WERI-Rb-1 (cell line): ENCODE measurements at regions not wholly inside any gene's neighbourhood (a gene's known extent, or its start where the extent isn't known, plus 50 kb on each side); places are given as distances from the start of the nearest gene placed in this dataset.

Experiments
- DNase-seq: peaks from one replicate; pipeline ENCODE4 v3.0.0-alpha.2; 2020
- H3K27ac ChIP-seq: fragments of 250-450 bp; sonication (Bioruptor Pico); 2 replicates; pipeline ENCODE4 v1.5.1; 2020; ENCODE audit warnings: mild to moderate bottlenecking, moderate library complexity
- H3K27me3 ChIP-seq: fragments of 250-450 bp; sonication (Bioruptor Pico); 2 replicates; pipeline ENCODE4 v1.5.1; 2021; ENCODE audit warnings: mild to moderate bottlenecking, low read depth, moderate library complexity; ENCODE audit not compliant: insufficient read depth, severe bottlenecking
- H3K36me3 ChIP-seq: fragments of 250-450 bp; sonication (Bioruptor Pico); 2 replicates; pipeline ENCODE4 v1.5.1; 2020; ENCODE audit warnings: mild to moderate bottlenecking, moderate library complexity
- H3K4me3 ChIP-seq: 2 replicates; pipeline ENCODE4 v1.5.1; 2011; ENCODE audit warnings: low read depth, mild to moderate bottlenecking, control low read depth, low read length
- H3K9me3 ChIP-seq: fragments of 250-450 bp; sonication (Bioruptor Pico); 2 replicates; pipeline ENCODE4 v1.5.1; 2021; ENCODE audit warnings: mild to moderate bottlenecking, moderate library complexity; ENCODE audit not compliant: severe bottlenecking
- TF ChIP-seq, protein P1 (sequence below): IDR thresholded peaks from 2 replicates; pipeline ENCODE4 v1.5.1; 2011; ENCODE audit warnings: low read depth, mild to moderate bottlenecking, control low read depth, inconsistent platforms, low read length

DNA sequence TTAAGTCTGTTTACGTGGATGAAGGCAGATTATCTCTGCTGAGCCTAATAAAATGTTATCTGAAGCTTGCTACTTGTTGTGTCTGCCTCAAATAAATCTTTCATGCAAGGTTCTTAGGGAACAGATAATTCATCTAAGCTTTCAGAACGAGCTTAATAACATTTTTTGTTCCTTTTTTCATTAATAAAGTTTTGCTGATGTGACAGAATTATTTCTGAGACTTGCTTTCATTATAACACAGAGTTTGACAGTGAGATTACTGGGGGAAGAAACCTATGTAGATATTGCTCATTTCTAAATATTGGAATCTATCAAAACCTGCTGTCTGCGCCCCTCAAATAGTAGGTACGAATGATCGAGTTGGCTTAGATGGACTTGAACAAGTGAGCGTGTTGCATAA is 948.7 kb upstream of the SEL1L start:
- no peak overlapping the region for H3K4me3 ChIP-seq
- H3K27me3 ChIP-seq, result no peaks in the 10 kb centered on the region
- H3K27ac ChIP-seq, result no peak overlapping the region
- no peaks in the 10 kb centered on the region for H3K9me3 ChIP-seq
- no peak for DNase-seq
- H3K36me3 ChIP-seq, result no peaks in the 10 kb centered on the region
- TF ChIP-seq, protein P1, sequence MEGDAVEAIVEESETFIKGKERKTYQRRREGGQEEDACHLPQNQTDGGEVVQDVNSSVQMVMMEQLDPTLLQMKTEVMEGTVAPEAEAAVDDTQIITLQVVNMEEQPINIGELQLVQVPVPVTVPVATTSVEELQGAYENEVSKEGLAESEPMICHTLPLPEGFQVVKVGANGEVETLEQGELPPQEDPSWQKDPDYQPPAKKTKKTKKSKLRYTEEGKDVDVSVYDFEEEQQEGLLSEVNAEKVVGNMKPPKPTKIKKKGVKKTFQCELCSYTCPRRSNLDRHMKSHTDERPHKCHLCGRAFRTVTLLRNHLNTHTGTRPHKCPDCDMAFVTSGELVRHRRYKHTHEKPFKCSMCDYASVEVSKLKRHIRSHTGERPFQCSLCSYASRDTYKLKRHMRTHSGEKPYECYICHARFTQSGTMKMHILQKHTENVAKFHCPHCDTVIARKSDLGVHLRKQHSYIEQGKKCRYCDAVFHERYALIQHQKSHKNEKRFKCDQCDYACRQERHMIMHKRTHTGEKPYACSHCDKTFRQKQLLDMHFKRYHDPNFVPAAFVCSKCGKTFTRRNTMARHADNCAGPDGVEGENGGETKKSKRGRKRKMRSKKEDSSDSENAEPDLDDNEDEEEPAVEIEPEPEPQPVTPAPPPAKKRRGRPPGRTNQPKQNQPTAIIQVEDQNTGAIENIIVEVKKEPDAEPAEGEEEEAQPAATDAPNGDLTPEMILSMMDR, result no peak

DNA sequence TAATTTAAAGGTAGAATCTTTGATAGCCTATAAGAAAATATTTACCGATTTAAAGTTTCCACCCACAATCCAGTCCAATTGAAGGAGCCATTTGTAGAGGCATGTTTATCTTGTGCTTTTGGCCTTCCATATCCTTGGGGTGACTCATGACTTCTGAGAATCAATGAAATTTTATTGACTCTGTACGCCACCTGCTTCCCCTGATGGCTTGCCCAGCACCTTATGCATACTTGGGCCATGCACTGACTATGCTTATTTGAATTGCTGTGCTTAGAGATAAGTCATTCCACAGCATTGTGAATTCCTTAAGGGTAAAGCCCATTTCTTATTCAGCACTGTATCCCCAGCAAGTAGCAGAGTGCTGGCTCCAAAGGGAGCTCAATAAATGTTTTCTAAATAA is 954.8 kb upstream of the SEL1L start:
- no peak overlapping the region for H3K4me3 ChIP-seq
- no peaks in the 10 kb centered on the region for H3K36me3 ChIP-seq
- TF ChIP-seq, protein P1, result no peak
- no peaks in the 10 kb centered on the region for H3K9me3 ChIP-seq
- no peak for DNase-seq
- no peak overlapping the region for H3K27ac ChIP-seq
- H3K27me3 ChIP-seq, result no peaks in the 10 kb centered on the region

DNA sequence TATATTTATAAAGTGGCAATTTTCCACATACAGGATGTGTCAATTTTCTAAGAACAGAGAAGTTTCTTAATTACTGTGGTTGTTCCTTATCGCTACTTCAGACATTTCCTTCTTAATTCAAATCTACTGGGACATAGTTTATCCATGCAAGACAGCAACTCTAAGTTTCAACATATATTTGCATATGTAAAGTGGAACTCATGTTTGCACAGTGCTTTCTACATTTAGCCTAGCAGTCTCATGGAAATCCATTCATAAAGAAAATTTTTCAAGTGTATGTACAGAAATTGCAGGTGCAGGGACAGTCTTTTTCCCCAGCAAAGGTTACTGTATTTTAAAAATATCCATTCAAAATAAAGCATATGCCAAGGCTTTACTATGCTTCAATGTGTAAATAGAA is 956.7 kb upstream of the SEL1L start:
- no peaks in the 10 kb centered on the region for H3K9me3 ChIP-seq
- H3K27ac ChIP-seq, result no peak overlapping the region
- TF ChIP-seq, protein P1, result no peak
- no peak for DNase-seq
- H3K27me3 ChIP-seq, result no peaks in the 10 kb centered on the region
- no peaks in the 10 kb centered on the region for H3K36me3 ChIP-seq
- no peak overlapping the region for H3K4me3 ChIP-seq

DNA sequence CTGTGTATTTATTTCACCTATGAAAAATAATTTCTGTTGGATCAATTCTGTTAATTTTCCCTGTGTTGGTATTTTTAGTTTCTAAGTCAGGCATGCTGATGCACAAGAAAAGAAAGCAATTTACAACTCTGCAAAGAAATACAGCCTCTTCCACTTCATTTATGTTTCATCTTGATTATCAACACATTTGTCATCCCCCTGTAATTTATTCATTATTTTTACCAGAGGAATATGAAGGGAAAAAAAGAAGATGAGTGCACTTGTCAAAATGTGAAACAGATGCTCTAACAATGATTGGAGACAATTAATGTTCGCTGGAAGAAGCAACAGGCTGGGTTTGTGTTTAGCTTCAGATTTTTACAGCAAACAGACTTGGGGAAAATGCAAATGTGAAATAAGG is 958.5 kb upstream of the SEL1L start:
- Histone ChIP-seq H3K27me3 (no peaks in the 10 kb centered on the region), H3K36me3 (no peaks in the 10 kb centered on the region), H3K9me3 (no peaks in the 10 kb centered on the region), H3K27ac (no peak overlapping the region), H3K4me3 (no peak overlapping the region)
- DNase-seq, result no peak
- TF ChIP-seq, protein P1, result no peak

DNA sequence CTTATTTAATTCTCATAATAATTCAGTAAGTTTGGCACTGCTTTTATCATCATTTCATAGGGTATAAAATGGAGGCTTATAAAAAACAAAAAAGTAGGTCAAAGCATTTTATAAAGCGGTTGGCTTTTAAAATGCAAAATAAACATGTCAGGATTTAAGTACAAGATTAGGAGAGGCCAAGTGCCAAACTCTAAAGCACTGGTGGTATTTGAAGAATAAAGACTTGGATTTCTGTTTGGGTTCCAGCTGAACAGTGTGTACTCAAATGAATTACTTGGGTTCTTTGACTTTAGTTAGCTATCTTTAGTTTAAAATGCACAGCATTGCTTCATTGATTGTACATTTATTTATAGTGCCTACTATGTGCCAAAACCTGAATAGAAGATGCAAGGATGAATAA is 966.6 kb upstream of the SEL1L start:
- no peak overlapping the region for H3K27ac ChIP-seq
- no peak overlapping the region for H3K4me3 ChIP-seq
- no peaks in the 10 kb centered on the region for H3K36me3 ChIP-seq
- TF ChIP-seq, protein P1, result no peak
- H3K27me3 ChIP-seq, result no peaks in the 10 kb centered on the region
- DNase-seq, result no peak
- H3K9me3 ChIP-seq, result no peaks in the 10 kb centered on the region

DNA sequence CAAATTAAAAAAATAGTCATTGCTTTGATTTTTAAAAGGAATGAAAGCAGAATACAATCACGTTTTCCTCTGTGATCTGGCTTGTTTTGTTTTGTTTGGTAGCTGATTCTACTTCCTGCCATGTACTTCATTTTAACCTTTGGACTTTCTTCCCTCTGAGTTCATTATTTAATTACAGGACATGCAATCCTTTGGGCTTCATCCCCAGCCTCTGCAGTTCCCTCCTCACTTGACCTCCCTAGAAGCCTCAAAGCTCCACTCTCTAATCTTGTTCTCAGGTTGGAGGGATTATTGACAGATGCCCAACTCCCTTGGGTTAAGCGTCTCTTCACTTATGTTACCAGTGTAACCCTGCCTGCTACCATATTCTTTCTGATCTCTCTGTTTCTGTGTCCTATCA is 967.9 kb upstream of the SEL1L start:
- Histone ChIP-seq H3K9me3 (no peaks in the 10 kb centered on the region), H3K27ac (no peak overlapping the region), H3K27me3 (no peaks in the 10 kb centered on the region), H3K36me3 (no peaks in the 10 kb centered on the region), H3K4me3 (no peak overlapping the region)
- TF ChIP-seq, protein P1, result no peak
- DNase-seq, result peak; percentile 69
